GM21619 (cell line): ENCODE measurements at regions not wholly inside any gene's neighbourhood (a gene's known extent, or its start where the extent isn't known, plus 50 kb on each side); places are given as distances from the start of the nearest gene placed in this dataset.
"Not testable (repeated sequence)": the region's sequence is repeated elsewhere in the genome, so short reads cannot be mapped to it uniquely, and the experiment has no call there.

Experiments
- ATAC-seq: cut with Tn5 transposase; IDR thresholded peaks from one replicate; pipeline ENCODE4 v1.9.1; 2021; ENCODE audit not compliant: unreplicated experiment

DNA sequence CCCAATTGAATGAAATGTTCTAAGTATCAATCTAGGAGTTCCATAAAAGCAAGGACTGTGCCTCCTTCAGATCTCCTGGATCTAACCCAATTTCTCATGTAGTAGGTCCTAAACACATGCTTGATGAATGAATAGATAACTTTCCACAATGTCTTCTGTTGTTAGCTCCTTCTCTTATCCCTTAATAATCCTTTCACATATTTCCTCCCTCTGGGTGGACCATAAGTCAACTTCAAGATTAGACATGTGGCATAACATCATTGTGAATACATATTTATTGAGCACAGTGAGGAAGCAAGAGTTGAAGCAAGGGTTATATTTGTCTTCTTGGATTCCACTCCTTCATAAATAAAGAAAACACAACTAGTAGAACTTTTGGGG is 108.6 kb upstream of the EGFLAM start:
- ATAC-seq = no peak

DNA sequence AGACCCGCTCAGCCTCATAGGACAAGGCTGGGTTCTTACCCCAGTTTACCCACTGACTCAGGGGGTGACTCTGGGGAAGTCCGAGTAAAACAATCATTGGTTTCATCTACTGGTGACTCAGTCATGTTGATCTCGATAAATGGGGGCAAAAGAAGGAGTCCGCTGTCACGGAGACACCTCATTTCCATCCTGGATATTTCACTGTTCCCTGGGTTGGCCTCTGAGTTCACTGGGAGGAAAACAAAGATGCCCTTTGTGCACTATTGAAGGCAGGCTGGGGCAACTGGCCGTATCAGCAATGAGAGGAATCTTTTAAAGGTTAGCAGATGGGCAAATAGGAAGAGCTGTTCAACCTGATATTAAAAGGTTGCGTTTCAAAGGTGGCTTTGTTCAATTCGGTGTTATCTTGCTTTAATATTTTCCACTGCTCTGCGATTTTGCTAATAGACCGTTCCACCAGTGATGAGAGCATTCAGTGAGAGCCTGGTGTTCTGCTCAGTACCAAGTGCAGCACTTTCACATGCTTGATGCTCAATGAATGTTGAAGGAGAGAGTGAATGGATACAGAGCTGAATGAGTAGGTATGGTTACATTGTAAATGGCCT is 110.2 kb upstream of the EGFLAM start:
- no peak for ATAC-seq

DNA sequence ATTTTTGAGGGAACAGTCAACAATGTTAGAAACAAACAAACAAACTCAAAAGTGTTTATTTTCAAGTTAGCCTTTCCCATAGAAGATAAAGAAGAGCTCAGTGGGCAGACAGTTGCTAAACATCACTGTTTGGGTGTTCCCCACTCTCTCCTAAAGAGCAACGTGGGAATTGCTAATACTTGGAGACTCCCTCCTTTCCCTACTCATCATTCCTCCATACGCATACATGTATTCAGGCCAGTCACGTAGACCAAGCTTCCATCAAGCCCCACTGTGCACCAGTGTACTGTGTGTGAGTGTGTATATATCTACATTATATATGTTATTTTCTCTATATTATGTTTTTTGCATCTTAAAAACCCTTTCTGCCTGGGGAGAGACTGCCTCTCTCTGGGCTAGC is 115.0 kb upstream of the EGFLAM start:
- no peak for ATAC-seq

DNA sequence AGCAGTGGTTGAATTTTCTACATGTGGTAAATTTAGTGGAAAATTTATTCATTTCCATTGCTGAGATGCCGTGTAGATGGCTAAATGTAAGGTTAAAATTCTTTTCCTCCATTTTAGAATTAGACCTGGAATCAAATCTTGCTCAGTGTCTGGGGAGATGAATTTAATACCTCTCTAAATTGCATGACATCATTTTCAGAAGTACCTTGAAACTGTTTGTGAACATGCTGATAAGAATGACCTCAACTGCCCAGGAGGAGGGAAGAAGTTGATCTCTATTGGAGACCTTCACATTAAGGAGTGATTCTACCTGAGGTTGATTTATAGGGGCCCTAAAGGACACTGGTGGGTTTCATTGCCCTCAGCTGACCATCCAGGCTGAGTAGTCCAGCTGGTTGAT is 116.7 kb upstream of the EGFLAM start:
- no peak for ATAC-seq

DNA sequence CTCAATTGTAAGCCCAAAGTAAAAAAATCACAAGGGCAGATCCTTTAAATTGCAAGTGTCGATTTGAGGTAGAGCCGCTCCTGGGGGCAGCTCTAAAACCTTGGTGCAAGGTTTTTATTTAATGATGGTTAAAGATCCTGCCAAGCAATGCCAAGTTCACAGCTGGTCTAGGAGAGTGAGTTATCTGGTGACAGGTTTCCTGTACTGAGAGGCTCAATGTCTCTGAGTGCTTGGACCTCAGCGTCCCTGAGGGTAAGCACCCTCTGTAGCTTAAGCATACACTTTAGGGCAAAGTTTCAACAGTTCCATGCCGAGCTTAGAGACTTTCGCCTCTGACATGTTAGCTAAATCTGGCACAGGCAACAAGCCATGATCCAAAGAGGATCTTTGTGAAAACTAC is 119.8 kb upstream of the EGFLAM start:
- no peak for ATAC-seq

DNA sequence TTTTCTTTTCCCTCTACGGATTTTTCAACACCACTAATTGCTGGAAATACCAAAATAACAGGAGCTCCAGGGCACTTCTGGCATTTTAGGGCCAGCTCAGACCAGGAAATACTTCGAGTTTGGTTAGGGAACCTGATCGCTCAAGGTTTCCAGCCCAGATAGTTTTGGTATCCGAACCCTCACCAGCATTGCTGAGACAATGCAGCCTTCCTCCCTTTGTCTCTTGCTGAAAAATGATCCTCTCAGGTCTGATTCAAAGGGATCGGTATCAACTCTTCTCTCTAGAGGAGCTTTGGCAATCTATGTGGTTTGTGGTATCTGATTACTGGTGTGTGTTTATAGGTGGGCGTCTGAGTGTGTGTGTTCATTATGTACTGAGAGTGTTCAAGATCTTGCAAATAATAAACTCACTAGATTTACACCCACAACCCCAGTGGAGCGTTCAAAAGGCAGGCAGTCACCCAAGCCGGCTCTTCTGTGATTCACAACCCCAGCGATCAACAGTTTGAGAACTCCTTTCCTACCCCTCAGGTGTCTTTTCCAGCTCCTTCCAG is 122.8 kb upstream of the EGFLAM start:
- no peak for ATAC-seq

DNA sequence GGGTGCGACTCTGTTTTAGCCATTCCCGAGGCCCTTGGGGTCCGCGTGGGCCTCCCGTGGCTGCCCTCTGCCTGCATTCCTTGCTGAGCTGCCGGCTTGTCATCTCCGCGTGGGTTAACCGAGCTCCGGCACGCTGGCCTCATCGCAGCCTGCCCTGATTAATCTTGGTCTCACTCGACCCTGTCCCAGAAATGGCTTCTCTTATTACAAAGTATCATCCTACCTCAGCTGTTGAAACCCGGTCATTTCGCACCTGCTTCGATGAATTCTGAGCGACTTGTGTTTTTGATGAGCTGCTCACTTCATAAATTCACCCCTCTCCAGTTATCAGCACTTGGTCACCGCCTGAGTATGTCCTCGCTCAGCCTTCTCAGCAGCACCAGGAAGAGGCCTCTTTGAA is 123.5 kb upstream of the EGFLAM start:
- ATAC-seq = no peak

DNA sequence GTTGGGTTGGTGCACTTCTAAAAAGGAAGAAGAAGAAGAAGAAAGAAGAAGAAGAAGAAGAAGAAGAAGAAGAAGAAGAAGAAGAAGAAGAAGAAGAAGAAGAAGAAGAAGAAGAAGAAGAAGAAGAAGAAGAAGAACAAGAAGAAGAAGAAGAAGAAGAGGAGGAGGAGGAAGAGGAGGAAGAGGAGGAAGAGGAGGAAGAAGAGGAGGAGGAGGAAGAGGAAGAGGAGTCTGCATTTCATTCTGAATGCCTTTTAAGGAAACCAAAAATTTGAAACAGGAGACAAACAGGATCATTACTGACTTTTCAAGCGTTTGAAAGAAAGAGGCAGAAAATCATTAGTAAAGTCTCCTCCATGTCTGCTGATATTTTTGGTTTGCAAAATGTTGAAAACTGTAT is 124.1 kb upstream of the EGFLAM start:
- ATAC-seq = not testable (repeated sequence)

DNA sequence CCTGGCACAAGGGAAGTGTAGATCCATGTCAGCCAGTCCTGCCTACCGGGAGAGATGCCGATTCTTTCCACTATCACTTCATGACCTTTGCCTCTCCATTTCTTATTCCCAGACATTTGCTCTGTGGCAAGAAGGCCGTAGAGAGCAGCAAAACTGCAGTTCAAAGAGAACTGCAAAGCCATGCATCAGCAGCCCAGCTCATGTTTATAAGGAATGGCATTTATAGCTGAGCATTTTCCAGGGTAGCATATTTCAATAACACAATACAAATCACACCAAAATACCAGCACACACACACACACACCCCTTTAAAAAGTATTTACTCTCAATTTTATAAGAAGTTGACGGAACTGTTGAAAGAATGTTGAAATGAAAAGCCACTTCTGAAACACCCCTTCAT is 126.7 kb upstream of the EGFLAM start:
- no peak for ATAC-seq

DNA sequence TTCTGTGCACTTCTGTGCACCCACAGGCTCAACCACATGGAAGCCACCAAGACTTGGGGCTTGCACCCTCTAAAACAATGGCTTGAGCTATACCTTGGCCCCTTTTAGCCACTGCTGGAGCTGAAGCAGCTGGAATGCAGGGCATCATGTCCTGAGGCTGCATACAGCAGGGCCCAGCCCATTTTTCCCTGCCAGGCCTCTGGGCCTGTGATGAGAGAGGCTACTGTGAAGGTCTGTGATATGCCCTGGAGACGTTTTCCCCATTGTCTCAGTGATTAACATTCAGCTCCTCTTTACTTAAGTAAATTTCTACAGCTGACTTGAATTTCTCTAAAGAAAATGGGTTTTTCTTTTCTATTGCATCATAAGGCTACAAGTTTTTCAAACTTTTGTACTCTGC is 134.0 kb upstream of the EGFLAM start:
- no peak for ATAC-seq

DNA sequence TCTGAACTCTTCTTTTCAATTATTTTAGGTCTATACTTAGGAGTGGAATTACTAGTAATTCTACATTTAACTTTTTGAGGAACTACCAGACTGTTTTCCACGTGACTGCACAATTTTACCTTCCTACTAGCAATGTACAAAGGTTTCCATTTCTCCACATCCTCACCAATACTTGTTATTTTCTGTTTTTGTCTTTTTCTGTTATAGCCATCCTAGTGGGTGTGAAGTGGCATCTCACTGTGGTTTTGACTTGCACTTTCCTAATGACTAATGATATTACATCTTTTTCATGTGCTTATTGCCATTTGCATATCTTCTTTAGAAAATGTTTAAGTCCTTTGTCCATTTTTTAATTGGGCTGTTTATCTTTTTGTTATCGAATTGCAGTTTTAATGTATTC is 136.9 kb upstream of the EGFLAM start:
- ATAC-seq = no peak

DNA sequence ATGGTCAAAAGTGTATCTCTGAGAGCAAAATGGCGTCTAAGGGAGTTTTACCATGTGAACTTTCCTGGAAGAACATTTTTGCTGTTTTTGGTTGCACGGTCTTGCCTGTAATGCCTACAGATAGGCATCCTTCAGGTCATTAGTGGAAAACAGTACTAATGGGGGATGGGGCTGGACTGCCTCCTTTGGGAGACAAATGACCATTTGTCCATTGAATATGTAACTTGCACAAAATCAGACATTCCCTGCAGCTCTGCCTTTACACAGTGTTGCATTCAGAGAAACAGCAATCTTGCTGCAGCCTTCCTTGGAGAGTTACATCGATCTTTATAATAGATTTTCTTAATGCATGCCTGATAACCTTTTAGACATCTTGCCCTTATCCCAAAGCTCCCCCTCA is 138.5 kb upstream of the EGFLAM start:
- no peak for ATAC-seq

DNA sequence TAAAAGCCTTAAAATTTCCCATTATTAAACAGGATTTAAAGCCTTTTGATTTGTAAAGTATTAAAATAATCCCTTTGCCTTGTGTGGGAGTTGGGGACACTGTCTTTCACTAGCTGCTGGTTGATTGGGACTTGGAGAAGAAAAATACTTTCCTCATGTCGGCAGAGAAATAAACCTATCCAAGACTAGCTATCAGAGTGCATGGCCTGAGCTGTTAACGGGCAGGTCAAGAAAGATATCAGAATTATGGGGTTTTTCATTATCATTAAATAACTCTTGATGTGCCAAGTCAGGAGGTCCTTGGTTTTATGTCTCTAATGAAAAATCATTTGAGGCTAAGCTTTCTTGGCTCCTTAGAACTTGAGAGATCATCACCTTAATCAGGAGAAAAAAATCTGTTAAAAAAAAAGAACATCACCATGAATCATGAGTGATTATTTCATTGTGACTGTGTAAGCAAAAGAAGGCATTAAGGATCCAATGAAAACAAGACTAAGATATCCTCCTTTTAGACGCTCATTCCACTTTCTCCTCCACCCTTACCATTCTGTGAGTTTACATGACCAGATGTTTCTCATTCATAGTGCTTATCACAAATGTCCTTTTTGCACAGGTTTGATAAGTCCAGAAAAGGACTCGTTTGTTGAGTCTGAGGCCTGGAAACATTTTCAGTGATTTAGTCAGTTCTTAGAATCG is 140.4 kb upstream of the EGFLAM start:
- ATAC-seq = no peak

DNA sequence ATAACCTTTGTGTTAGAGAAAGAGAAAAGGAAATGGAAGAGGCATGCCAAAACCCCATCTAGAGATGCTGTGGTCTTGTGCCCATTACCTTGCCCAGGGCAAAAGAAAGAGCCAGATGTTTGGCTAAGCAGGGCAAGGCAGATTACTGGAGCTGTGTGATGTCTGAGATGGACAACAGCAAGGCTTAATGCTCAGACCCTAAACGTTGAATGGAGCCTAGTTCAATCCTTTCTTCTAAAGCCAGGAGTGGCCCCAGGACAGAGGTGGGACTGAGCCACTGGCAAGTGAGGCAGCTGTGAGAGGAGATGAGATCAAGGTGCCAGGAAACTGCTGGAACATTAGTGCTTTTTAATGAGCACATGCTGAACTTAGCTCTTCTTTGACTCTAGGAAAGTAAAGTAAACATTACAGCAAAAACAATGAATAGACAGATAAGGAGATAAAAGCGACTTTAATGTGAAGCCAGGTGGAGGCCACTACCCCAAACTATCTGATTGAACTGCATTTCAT is 143.0 kb upstream of the EGFLAM start:
- no peak for ATAC-seq

DNA sequence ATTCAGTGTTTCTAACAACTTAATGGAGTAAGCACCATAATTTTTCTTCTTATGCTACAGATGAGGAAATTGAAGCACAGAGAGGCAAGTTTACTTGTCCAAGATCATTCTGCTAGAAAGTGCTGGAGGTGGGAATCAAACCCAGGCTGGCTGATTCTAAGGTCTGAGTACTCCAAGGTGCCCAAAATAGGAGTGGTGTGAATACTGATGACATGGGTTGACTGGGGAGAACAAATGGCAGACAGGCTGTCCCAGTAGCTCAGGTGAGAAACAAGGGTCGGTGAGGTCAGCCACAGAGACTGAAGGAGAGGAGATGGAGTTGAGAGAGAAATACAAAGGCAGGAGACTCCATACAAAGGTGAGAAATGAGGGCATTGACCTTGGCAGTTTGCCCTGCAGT is 144.5 kb upstream of the EGFLAM start:
- ATAC-seq = no peak

DNA sequence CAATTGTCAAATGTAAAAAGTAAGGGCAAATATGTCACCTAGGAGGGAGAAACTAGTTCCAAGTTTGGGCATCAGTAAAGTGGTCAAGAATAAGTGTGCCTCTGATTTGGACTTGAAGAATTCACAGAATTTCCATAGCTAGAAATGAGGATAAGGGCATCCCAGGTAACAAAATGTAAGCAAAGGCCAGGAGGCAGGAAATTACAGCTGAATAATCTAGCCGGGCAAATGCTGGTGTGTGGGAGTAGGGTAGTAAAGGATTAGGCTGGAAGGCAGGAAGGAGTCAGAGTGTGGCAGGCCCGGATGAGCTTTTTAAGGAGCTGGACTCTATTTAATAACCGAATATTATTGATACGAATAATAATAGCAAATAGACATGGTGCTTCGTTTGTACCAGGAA is 144.9 kb upstream of the EGFLAM start:
- no peak for ATAC-seq

DNA sequence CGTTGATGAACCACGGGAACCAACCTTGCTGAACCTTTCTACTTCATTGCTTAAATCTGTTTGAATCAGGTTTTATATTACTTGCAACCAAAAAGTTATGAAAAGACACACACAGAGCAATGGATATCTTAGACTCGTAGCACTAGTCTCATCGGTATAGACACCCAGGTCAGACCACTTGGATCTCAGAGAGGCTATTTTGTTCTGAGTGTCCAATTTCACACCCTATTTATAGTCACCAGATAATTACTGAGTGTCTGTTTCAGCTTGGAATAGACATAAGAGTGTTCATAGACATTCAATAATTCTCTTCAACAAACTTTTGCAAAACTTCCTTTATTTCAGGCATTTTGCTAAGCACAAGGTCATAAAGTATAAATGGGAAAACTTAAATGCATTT is 145.4 kb upstream of the EGFLAM start:
- ATAC-seq = no peak

DNA sequence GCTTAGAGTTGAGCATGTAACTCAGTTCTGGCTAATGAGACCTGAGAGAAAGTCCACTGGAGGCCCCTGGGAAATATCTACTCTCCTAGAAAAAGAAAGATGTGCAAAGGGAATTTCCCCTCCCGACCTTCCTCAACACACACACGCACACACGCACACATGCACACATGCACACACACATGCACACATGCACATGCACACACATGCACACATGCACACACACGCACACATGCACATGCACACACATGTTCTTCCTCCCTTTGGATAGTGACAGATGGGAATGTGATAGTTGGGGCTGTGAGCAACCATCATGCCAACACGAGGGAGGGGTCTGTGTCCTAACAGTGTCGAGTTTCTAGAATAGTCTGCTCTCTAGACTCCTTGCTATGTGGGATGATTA is 148.2 kb upstream of the EGFLAM start:
- no peak for ATAC-seq

DNA sequence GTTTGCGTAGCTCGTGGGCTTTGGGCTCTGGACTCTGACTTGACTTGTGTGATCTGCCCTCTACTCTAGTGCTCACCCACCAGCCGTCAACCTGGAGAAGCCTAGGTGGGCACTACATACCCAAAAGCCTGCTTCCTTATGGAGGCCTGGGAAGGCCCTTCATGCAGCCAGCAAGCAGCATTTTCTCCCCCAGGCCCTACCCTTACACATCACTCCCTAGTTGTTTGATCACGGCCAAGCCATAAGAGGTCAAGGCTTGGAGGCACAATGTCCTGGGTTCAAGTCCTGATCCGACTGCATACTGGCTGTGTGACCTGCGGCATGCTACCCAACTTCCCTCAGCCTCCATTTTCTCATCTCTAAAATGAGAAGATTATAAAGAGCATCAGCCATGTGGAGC is 151.3 kb upstream of the EGFLAM start:
- ATAC-seq = no peak

DNA sequence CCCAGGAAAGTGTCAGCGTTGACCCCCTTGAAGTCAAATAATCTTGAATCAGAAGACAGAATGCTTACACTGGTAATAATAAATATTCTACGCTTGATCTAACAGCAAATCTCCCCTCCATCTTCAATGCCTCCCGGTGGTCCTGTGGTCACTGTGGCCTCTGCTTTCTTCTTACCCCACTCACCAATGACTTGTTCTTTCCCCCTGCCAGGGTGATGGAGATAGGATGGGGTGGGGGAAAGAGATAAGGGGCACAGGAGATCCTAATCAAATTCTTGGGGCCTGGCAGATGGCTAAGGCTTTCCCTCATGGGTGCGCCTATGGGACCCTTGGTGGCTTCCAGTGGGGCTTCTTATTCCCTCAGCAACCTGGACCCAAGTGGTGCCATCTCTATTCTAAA is 152.6 kb upstream of the EGFLAM start:
- ATAC-seq = no peak

DNA sequence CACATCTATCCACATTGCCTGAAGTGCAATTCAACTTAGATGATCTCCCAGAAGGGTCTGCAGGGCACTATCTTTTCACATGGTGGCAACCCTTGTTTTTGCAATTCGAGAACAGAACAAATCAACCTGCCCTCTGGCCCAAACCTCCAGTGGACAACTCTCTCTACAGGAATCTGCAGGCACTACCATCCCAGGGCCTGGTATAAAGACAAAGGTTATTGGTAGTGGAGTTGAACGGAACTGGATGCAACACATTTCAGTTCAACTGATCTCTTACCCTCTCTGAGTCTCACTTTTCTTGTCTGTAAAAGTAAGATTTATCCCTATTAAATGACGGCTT is 153.2 kb upstream of the EGFLAM start:
- ATAC-seq = no peak

DNA sequence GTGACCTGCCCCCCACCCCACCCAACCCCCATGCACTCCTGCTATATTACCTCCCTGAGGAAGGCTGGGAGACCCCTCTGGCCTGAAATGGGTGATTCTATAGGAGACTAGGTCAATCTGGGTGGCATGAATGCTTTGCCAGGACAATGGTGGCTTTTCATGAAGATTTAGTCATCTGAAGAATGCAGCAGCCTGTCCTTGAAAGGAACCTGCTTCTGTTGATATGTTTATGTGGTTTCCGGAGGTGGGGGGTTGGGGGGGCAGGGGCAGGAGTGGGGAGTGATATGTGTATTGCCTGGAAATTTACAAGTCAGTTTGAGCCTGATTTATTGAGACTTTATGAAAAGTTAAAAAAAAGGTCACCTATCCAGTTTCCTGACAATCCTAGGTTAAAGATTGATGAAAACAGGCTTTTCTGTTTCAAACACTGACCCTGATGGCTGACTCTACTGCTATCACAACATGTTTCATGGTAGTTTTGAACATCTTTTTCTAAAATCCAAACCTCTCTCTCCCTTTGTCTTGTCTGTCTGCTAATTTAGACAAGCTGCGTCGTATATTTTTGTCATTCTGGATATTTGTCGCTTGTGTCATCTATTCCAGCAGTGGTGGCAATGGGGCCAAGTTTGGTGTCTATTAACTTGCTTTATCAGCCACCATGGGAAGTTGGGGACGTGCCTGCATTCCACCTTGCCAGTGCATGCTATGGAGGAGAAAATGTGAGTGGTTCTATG is 153.7 kb upstream of the EGFLAM start:
- ATAC-seq = no peak
